ENCODE measurements at regions not wholly inside any gene's neighbourhood (a gene's known extent, or its start where the extent isn't known, plus 50 kb on each side); places are given as distances from the start of the nearest gene placed in this dataset.
"Not testable (repeated sequence)": the region's sequence is repeated elsewhere in the genome, so short reads cannot be mapped to it uniquely, and the experiment has no call there.

- not testable (repeated sequence) for H3K18ac ChIP-seq (ENCODE audit: low read length); H3K36me3 ChIP-seq (replicated peaks in 1 of 2; ENCODE audit: control insufficient read depth in 2 of 2, insufficient read depth in 2 of 2, low read length in 2 of 2); H4K91ac ChIP-seq (ENCODE audit: low read depth, low read length, poor library complexity); H3K4me2 ChIP-seq (ENCODE audit: insufficient read depth, low read length, poor library complexity, severe bottlenecking); H3K23ac ChIP-seq (ENCODE audit: low read depth, low read length, poor library complexity); H2AK5ac ChIP-seq (ENCODE audit: low read depth, low read length); H2BK15ac ChIP-seq (ENCODE audit: low read length); DNase-seq (ENCODE audit: low spot score); H3K4me3 ChIP-seq (ENCODE audit: low read length in 2 of 2); H4K8ac ChIP-seq (ENCODE audit: low read depth, low read length); H2BK5ac ChIP-seq (ENCODE audit: low read length); H3K9ac ChIP-seq (ENCODE audit: low read depth, low read length, poor library complexity); H3K4me1 ChIP-seq (ENCODE audit: control insufficient read depth in 2 of 2, insufficient read depth in 1 of 2, low read depth in 1 of 2, low read length in 2 of 2); H3K4ac ChIP-seq (ENCODE audit: low read length); H3K27me3 ChIP-seq (ENCODE audit: control insufficient read depth in 3 of 3, insufficient read depth in 3 of 3, low read depth in 1 of 3, low read length in 3 of 3); H3K27ac ChIP-seq (replicated peaks; ENCODE audit: low read length); H2AFZ ChIP-seq (ENCODE audit: low read length); H2BK120ac ChIP-seq (ENCODE audit: low read depth, low read length); H3K9me3 ChIP-seq (replicated peaks in 1 of 2; ENCODE audit: control insufficient read depth in 2 of 2, insufficient read depth in 1 of 2, low read depth in 1 of 2, low read length in 2 of 2); H2BK12ac ChIP-seq (ENCODE audit: low read length); H3K79me1 ChIP-seq (ENCODE audit: low read depth, low read length); H3K14ac ChIP-seq (ENCODE audit: low read length)
- WGBS, 2 donors (ENCODE audit: extremely low coverage in 2 of 2, insufficient read length in 2 of 2, insufficient replicate concordance in 1 of 2), result no CpG with 5 or more reads among the region's 1 CpG
These were observed 177.4 kb downstream of the NPIPA8 start for GRCh38 chr16:18159185-18159584.

DNA sequence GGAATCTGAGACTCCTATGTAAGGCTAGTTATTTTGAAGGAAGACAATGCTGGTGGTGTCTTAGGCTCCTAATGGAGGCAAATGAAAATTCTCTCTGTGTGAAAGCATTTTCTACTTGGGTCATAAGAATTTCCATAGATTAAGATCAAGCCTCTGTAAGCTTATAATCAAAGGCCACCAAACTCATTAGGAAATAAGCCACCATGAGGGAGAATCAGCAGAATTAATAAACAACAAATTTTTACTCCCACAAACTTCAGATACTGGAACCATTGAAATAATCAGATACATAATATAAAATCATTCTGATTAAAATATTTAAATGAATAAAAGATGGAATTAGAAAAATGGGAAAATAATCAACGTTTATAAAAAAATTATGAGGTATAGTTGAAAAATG, 178.7 kb downstream of the NPIPA8 start:
- not testable (repeated sequence) for H3K4ac ChIP-seq (ENCODE audit: low read length); H2AFZ ChIP-seq (ENCODE audit: low read length); H3K79me1 ChIP-seq (ENCODE audit: low read depth, low read length); H3K14ac ChIP-seq (ENCODE audit: low read length); H4K8ac ChIP-seq (ENCODE audit: low read depth, low read length); H2BK15ac ChIP-seq (ENCODE audit: low read length); H4K91ac ChIP-seq (ENCODE audit: low read depth, low read length, poor library complexity); H3K27me3 ChIP-seq (ENCODE audit: control insufficient read depth in 3 of 3, insufficient read depth in 3 of 3, low read depth in 1 of 3, low read length in 3 of 3); H2AK5ac ChIP-seq (ENCODE audit: low read depth, low read length); H2BK5ac ChIP-seq (ENCODE audit: low read length); H3K23ac ChIP-seq (ENCODE audit: low read depth, low read length, poor library complexity); H2BK12ac ChIP-seq (ENCODE audit: low read length); H3K27ac ChIP-seq (replicated peaks; ENCODE audit: low read length); H3K4me3 ChIP-seq (ENCODE audit: low read length in 2 of 2); H3K4me2 ChIP-seq (ENCODE audit: insufficient read depth, low read length, poor library complexity, severe bottlenecking); H3K18ac ChIP-seq (ENCODE audit: low read length); DNase-seq (ENCODE audit: low spot score); H3K9me3 ChIP-seq (replicated peaks in 1 of 2; ENCODE audit: control insufficient read depth in 2 of 2, insufficient read depth in 1 of 2, low read depth in 1 of 2, low read length in 2 of 2); H3K36me3 ChIP-seq (replicated peaks in 1 of 2; ENCODE audit: control insufficient read depth in 2 of 2, insufficient read depth in 2 of 2, low read length in 2 of 2); H3K4me1 ChIP-seq (ENCODE audit: control insufficient read depth in 2 of 2, insufficient read depth in 1 of 2, low read depth in 1 of 2, low read length in 2 of 2); H2BK120ac ChIP-seq (ENCODE audit: low read depth, low read length); H3K9ac ChIP-seq (ENCODE audit: low read depth, low read length, poor library complexity)
- WGBS, 2 donors (ENCODE audit: extremely low coverage in 2 of 2, insufficient read length in 2 of 2, insufficient replicate concordance in 1 of 2), result 100% methylated on average over 1 of the region's 1 CpG; no CpG with 5 or more reads in 1 of the 2 donors

DNA sequence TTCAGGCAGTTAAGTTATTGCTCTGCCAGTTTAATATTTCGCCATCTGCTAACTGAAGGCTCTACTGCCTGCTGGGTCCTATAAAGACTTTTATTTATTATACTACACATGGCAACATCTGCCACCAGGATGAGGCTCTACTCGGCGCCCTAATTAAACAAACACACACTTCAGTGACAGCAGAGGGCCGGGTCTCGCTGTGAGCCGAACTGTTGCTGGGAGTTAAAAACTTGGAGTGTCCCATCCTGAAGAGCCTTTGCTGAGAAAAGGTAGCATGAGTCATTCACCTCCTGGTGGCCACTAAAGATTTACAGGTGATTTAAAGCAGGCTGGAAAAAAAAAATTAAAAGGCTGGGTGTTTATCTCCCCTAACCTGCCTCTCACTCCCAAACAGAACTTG, 183.7 kb downstream of the NPIPA8 start:
- H4K8ac ChIP-seq (ENCODE audit: low read depth, low read length); H4K91ac ChIP-seq (ENCODE audit: low read depth, low read length, poor library complexity); DNase-seq (ENCODE audit: low spot score); H3K9ac ChIP-seq (ENCODE audit: low read depth, low read length, poor library complexity); H3K9me3 ChIP-seq (replicated peaks in 1 of 2; ENCODE audit: control insufficient read depth in 2 of 2, insufficient read depth in 1 of 2, low read depth in 1 of 2, low read length in 2 of 2); H3K4ac ChIP-seq (ENCODE audit: low read length); H2AFZ ChIP-seq (ENCODE audit: low read length); H3K27me3 ChIP-seq (ENCODE audit: control insufficient read depth in 3 of 3, insufficient read depth in 3 of 3, low read depth in 1 of 3, low read length in 3 of 3); H3K36me3 ChIP-seq (replicated peaks in 1 of 2; ENCODE audit: control insufficient read depth in 2 of 2, insufficient read depth in 2 of 2, low read length in 2 of 2); H2BK5ac ChIP-seq (ENCODE audit: low read length); H2AK5ac ChIP-seq (ENCODE audit: low read depth, low read length); H3K4me1 ChIP-seq (ENCODE audit: control insufficient read depth in 2 of 2, insufficient read depth in 1 of 2, low read depth in 1 of 2, low read length in 2 of 2); H2BK12ac ChIP-seq (ENCODE audit: low read length); H3K23ac ChIP-seq (ENCODE audit: low read depth, low read length, poor library complexity); H3K4me2 ChIP-seq (ENCODE audit: insufficient read depth, low read length, poor library complexity, severe bottlenecking); H3K79me1 ChIP-seq (ENCODE audit: low read depth, low read length); H3K18ac ChIP-seq (ENCODE audit: low read length); H2BK120ac ChIP-seq (ENCODE audit: low read depth, low read length); H3K14ac ChIP-seq (ENCODE audit: low read length); H2BK15ac ChIP-seq (ENCODE audit: low read length); H3K4me3 ChIP-seq (ENCODE audit: low read length in 2 of 2); H3K27ac ChIP-seq (replicated peaks; ENCODE audit: low read length): not testable (repeated sequence)
- WGBS, 2 donors (ENCODE audit: extremely low coverage in 2 of 2, insufficient read length in 2 of 2, insufficient replicate concordance in 1 of 2), result no CpG with 5 or more reads among the region's 6 CpGs

DNA sequence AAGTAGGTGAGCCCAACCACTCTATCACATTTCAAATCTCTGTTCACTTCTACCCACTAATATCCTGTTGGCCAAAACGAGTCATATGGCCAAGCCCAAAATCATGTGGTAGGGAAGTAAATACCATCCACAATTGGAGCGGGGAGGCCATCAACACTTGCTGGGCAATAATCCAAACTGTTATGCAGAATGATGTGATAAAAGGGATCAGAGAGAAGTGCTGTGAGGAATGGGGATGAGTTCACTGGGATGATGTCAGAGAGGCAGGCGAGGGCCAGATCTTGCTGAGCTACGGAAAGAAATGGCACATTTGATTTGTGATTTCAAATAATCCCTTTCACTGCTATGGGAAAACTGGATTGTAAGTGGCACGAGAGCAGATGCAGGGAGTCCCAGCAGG, 188.4 kb downstream of the NPIPA8 start:
- not testable (repeated sequence) for DNase-seq (ENCODE audit: low spot score); H3K4me2 ChIP-seq (ENCODE audit: insufficient read depth, low read length, poor library complexity, severe bottlenecking); H3K27me3 ChIP-seq (ENCODE audit: control insufficient read depth in 3 of 3, insufficient read depth in 3 of 3, low read depth in 1 of 3, low read length in 3 of 3); H3K4me3 ChIP-seq (ENCODE audit: low read length in 2 of 2); H3K27ac ChIP-seq (replicated peaks; ENCODE audit: low read length); H3K18ac ChIP-seq (ENCODE audit: low read length); H2BK120ac ChIP-seq (ENCODE audit: low read depth, low read length); H2BK5ac ChIP-seq (ENCODE audit: low read length); H3K14ac ChIP-seq (ENCODE audit: low read length); H3K23ac ChIP-seq (ENCODE audit: low read depth, low read length, poor library complexity); H2AFZ ChIP-seq (ENCODE audit: low read length); H2AK5ac ChIP-seq (ENCODE audit: low read depth, low read length); H3K9me3 ChIP-seq (replicated peaks in 1 of 2; ENCODE audit: control insufficient read depth in 2 of 2, insufficient read depth in 1 of 2, low read depth in 1 of 2, low read length in 2 of 2); H3K9ac ChIP-seq (ENCODE audit: low read depth, low read length, poor library complexity); H4K8ac ChIP-seq (ENCODE audit: low read depth, low read length); H3K79me1 ChIP-seq (ENCODE audit: low read depth, low read length); H2BK15ac ChIP-seq (ENCODE audit: low read length); H2BK12ac ChIP-seq (ENCODE audit: low read length); H4K91ac ChIP-seq (ENCODE audit: low read depth, low read length, poor library complexity); H3K4ac ChIP-seq (ENCODE audit: low read length); H3K4me1 ChIP-seq (ENCODE audit: control insufficient read depth in 2 of 2, insufficient read depth in 1 of 2, low read depth in 1 of 2, low read length in 2 of 2); H3K36me3 ChIP-seq (replicated peaks in 1 of 2; ENCODE audit: control insufficient read depth in 2 of 2, insufficient read depth in 2 of 2, low read length in 2 of 2)
- no CpG with 5 or more reads among the region's 5 CpGs for WGBS, 2 donors (ENCODE audit: extremely low coverage in 2 of 2, insufficient read length in 2 of 2, insufficient replicate concordance in 1 of 2)

Measured in neuronal stem cell (in vitro differentiated cells).